ENCODE measurements at regions not wholly inside any gene's neighbourhood (a gene's known extent, or its start where the extent isn't known, plus 50 kb on each side); places are given as distances from the start of the nearest gene placed in this dataset.

GRCh38 chr14:42931308-42931707 lies 1324.6 kb downstream of the LRFN5 start:
- Histone ChIP-seq H3K9me3 (ENCODE audit: low read length) (peaks cover 77% of the 10 kb centered on the region), H3K27ac (ENCODE audit: extremely low read length, insufficient read depth, low read length) (no peak overlapping the region), H3K4me1 (ENCODE audit: insufficient read depth, low read length) (no peaks in the 10 kb centered on the region), H3K79me2 (ENCODE audit: insufficient read depth, low read length) (no peaks in the 10 kb centered on the region), H3K27me3 (ENCODE audit: control insufficient read depth in 1 of 2, insufficient read depth in 2 of 2, low read length in 2 of 2) (no peaks in the 10 kb centered on the region), H3K36me3 (replicated peaks in 1 of 2; ENCODE audit: control insufficient read depth in 1 of 2, insufficient read depth in 2 of 2, low read length in 2 of 2) (no peaks in the 10 kb centered on the region), H4K20me1 (ENCODE audit: insufficient read depth, low read length) (no peaks in the 10 kb centered on the region), H3K4me3 (replicated peaks in 1 of 3; ENCODE audit: insufficient read depth in 1 of 3, low read depth in 2 of 3, low read length in 3 of 3) (no peak overlapping the region), H3K4me2 (ENCODE audit: low read depth, low read length) (no peak overlapping the region), H2AFZ (ENCODE audit: low read length) (no peak overlapping the region), H3K9ac (ENCODE audit: insufficient read depth, low read depth, low read length) (no peak overlapping the region)
- FAIRE-seq (no peak), ATAC-seq (no peak), DNase-seq (ENCODE audit: low spot score) (no peak)
- no peak for TF ChIP-seq ZKSCAN8 (CRISPR knock-in tag; IDR thresholded peaks at IDR 0.05; ENCODE audit: borderline replicate concordance)
- TF ChIP-seq MAFK (conservative IDR thresholded peaks at IDR 0.05 in 1 of 2, IDR thresholded peaks at IDR 0.05 in 1 of 2; ENCODE audit: low read length in 2 of 2): peak in 1 of 2 experiments; percentile 53; a peak in 2 of 4 replicates
- no peak for TF ChIP-seq MNT (IDR thresholded peaks at IDR 0.05)
- TF ChIP-seq ZSCAN22 (CRISPR knock-in tag; IDR thresholded peaks at IDR 0.05): no peak
- TF ChIP-seq E2F2 (CRISPR knock-in tag; IDR thresholded peaks at IDR 0.05; ENCODE audit: borderline replicate concordance): no peak
- TF ChIP-seq DRAP1 (CRISPR knock-in tag; IDR thresholded peaks at IDR 0.05): no peak
- no peak for TF ChIP-seq MTF2 (CRISPR knock-in tag; IDR thresholded peaks at IDR 0.05; ENCODE audit: borderline replicate concordance)
- peak; percentile 43; the same call in 1 of the 2 replicates for TF ChIP-seq MAFF (IDR thresholded peaks at IDR 0.05; ENCODE audit: low read depth, low read length)
- no peak for TF ChIP-seq IRX3 (CRISPR knock-in tag; IDR thresholded peaks at IDR 0.05; ENCODE audit: borderline replicate concordance, low read depth)
- TF ChIP-seq ATRX (CRISPR knock-in tag; IDR thresholded peaks at IDR 0.05; ENCODE audit: borderline replicate concordance): no peak
- in situ Hi-C loops (cut with HindIII; ENCODE audit: extremely low pct_ligation_motif_present, low pct_unique_long_range_greater_than_20kb): no loop called here
- ChIA-PET POLR2A (no interaction called here), CTCF (ENCODE audit: low intra/inter-chr PET ratio, low total read pairs) (no interaction called here)
- no TSS peak for BruUV-seq (replicated peaks)
- WGBS (ENCODE audit: low lambda C conversion rate): 16% methylated on average over 2 of the region's 2 CpGs
- intact Hi-C loops (cut with micrococcal nuclease; ENCODE audit: unreplicated experiment): no loop called here
